Osteocyte (in vitro differentiated cells): ENCODE measurements at regions not wholly inside any gene's neighbourhood (a gene's known extent, or its start where the extent isn't known, plus 50 kb on each side); places are given as distances from the start of the nearest gene placed in this dataset.

Experiments
- DNase-seq: peaks from one replicate; pipeline ENCODE4 v3.0.0; 2021; ENCODE audit warnings: mixed read lengths; ENCODE audit not compliant: unreplicated experiment; ENCODE audit errors: extremely low spot score
- H3K27ac Mint-ChIP-seq: one replicate; pipeline ENCODE4 v1.8.0; 2021; ENCODE audit warnings: mild to moderate bottlenecking, mixed read lengths; ENCODE audit not compliant: unreplicated experiment
- H3K27me3 Mint-ChIP-seq: one replicate; pipeline ENCODE4 v1.8.0; 2021; ENCODE audit warnings: mixed read lengths; ENCODE audit not compliant: unreplicated experiment
- H3K36me3 Mint-ChIP-seq: one replicate; pipeline ENCODE4 v1.8.0; 2021; ENCODE audit warnings: mixed read lengths; ENCODE audit not compliant: unreplicated experiment
- H3K4me1 Mint-ChIP-seq: one replicate; pipeline ENCODE4 v1.8.0; 2021; ENCODE audit warnings: mixed read lengths; ENCODE audit not compliant: unreplicated experiment
- H3K4me3 Mint-ChIP-seq: one replicate; pipeline ENCODE4 v1.8.0; 2021; ENCODE audit warnings: mild to moderate bottlenecking, moderate library complexity, mixed read lengths; ENCODE audit not compliant: unreplicated experiment
- H3K9me3 Mint-ChIP-seq: one replicate; pipeline ENCODE4 v1.8.0; 2021; ENCODE audit warnings: mixed read lengths; ENCODE audit not compliant: unreplicated experiment
- TF ChIP-seq, protein P1 (sequence below): fragments of 200-600 bp; sonication (generic); IDR thresholded peaks from 2 replicates; pipeline ENCODE4 v1.5.0; 2021; ENCODE audit warnings: antibody characterized with exemption, mild to moderate bottlenecking, moderate library complexity

DNA sequence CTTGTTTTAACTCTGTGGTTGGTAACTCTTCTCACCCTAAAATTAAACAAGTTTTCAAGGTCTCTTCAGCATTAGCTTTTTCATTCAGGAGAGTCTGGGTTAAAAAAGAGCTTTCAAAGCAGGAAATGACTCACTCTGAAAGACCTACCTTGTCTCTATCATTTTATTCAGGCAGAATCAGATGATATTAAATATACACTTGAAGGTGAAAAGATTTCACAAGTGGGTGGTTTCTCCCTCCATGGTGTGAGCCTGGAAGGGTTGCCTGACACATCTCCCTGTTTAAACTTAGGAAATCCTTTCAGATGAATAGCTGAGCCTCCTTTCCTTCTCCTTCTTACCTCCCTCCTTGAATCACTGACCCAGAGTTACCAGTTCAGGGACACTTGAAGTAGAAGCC lies 1402.0 kb upstream of the PIK3C3 start:
- H3K9me3 Mint-ChIP-seq: no peaks in the 10 kb centered on the region
- TF ChIP-seq, protein P1, sequence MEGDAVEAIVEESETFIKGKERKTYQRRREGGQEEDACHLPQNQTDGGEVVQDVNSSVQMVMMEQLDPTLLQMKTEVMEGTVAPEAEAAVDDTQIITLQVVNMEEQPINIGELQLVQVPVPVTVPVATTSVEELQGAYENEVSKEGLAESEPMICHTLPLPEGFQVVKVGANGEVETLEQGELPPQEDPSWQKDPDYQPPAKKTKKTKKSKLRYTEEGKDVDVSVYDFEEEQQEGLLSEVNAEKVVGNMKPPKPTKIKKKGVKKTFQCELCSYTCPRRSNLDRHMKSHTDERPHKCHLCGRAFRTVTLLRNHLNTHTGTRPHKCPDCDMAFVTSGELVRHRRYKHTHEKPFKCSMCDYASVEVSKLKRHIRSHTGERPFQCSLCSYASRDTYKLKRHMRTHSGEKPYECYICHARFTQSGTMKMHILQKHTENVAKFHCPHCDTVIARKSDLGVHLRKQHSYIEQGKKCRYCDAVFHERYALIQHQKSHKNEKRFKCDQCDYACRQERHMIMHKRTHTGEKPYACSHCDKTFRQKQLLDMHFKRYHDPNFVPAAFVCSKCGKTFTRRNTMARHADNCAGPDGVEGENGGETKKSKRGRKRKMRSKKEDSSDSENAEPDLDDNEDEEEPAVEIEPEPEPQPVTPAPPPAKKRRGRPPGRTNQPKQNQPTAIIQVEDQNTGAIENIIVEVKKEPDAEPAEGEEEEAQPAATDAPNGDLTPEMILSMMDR: no peak
- DNase-seq: no peak
- H3K27me3 Mint-ChIP-seq: no peaks in the 10 kb centered on the region
- H3K4me3 Mint-ChIP-seq: no peak overlapping the region
- H3K4me1 Mint-ChIP-seq: no peaks in the 10 kb centered on the region
- no peaks in the 10 kb centered on the region for H3K36me3 Mint-ChIP-seq
- no peak overlapping the region for H3K27ac Mint-ChIP-seq

DNA sequence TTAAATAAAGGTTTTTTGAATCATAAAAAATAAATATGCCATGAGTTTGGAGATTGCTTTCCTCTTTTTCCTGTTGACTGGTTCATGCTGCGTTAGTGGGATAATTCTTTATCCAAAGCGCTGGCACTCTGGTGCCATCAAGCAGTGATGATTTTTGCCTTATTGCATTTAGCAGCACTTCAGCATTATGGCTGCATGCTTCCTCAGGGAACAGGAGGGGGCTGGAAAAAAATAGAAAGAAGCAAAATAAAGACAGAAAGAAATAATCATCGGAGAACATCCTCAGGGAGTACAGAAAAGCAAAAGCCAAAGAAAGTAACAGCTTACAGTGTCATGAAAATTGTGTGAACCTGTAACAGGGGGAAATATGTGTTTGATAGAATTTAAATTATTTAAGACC lies 1408.2 kb upstream of the PIK3C3 start:
- Mint-ChIP-seq H3K9me3 (no peaks in the 10 kb centered on the region), H3K27me3 (no peaks in the 10 kb centered on the region), H3K4me1 (no peaks in the 10 kb centered on the region), H3K36me3 (no peaks in the 10 kb centered on the region), H3K27ac (no peak overlapping the region), H3K4me3 (no peak overlapping the region)
- TF ChIP-seq, protein P1: no peak
- no peak for DNase-seq

DNA sequence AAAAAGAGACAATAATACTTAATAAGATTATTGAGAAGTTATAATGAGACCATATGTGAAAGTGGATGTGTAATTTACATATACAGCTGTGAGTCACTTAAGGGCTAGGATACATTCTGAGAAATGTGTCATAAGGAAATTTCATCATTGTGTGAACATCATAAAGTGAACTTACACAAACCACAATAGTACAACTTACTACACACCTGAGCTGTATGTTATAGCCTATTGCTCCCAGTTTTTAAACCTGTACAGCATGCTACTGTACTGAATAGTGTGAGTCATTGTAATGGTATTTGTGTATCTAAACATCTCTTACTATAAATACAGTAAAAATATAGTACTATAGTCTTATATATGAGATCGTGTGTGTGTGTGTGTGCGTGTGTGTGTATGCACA lies 1420.3 kb upstream of the PIK3C3 start:
- no peaks in the 10 kb centered on the region for H3K9me3 Mint-ChIP-seq
- DNase-seq: no peak
- TF ChIP-seq, protein P1: no peak
- no peak overlapping the region for H3K4me3 Mint-ChIP-seq
- peaks cover 12% of the 10 kb centered on the region for H3K4me1 Mint-ChIP-seq
- no peak overlapping the region for H3K27ac Mint-ChIP-seq
- H3K36me3 Mint-ChIP-seq: no peaks in the 10 kb centered on the region
- H3K27me3 Mint-ChIP-seq: no peaks in the 10 kb centered on the region

DNA sequence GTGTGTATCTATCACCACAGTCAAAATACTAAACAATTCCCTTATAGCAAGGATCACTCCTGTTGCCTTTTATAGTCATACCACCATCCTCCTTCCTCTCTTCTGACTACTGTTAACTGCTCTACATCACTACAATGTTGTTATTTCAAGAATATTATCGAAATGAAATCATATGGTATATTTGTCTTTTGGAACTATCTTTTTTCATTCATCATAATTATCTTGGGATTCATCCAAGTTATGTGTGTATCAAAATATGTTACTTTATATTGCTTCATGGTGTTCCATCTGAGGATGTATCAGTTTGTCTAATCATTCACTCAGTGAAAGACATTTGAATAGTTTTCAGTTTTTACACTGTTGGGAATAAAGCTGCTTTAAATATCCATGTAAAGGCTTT lies 1423.0 kb upstream of the PIK3C3 start:
- DNase-seq: no peak
- no peak overlapping the region for H3K27ac Mint-ChIP-seq
- no peaks in the 10 kb centered on the region for H3K36me3 Mint-ChIP-seq
- H3K4me1 Mint-ChIP-seq: peaks cover 12% of the 10 kb centered on the region
- no peaks in the 10 kb centered on the region for H3K27me3 Mint-ChIP-seq
- H3K9me3 Mint-ChIP-seq: no peaks in the 10 kb centered on the region
- TF ChIP-seq, protein P1: no peak
- no peak overlapping the region for H3K4me3 Mint-ChIP-seq

DNA sequence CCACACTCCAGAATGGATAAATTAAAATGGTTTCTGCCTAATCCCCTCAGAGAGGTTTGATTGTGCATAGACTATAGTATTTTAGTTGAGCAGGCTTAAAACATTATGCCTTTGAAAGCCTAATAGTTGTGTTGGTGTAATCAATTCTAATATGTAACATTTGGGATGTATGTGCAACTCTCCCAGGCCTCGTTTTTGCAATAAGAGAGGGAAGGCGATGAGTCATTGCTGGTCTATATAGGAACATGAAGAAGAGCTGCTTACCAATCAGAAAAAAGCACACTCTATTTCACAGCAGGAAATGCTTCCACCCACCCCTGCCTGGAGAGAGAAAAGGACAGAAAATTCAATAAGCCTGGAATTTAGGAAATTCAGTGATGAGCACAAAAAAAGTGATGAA lies 1424.0 kb upstream of the PIK3C3 start:
- Mint-ChIP-seq H3K9me3 (no peaks in the 10 kb centered on the region), H3K27ac (peak overlapping the region; percentile 32), H3K27me3 (no peaks in the 10 kb centered on the region), H3K4me1 (peaks cover 12% of the 10 kb centered on the region), H3K4me3 (no peak overlapping the region), H3K36me3 (no peaks in the 10 kb centered on the region)
- DNase-seq: no peak
- TF ChIP-seq, protein P1: no peak
